MCF 10A (cell line): ENCODE measurements at regions not wholly inside any gene's neighbourhood (a gene's known extent, or its start where the extent isn't known, plus 50 kb on each side); places are given as distances from the start of the nearest gene placed in this dataset.

Experiments used
- BruUV-seq: library from RNA; stranded (reverse); fragments of 400-500 nt; replicated peaks from 2 replicates; lab custom pipeline; 2021; lab: Mats Ljungman, UMichigan
- CTCF ChIA-PET: fragments of 300-600 bp; sonication (Branson Sonifier 250); formaldehyde crosslinking; extraction: SDS; loops from one replicate; lab custom pipeline; 2021; ENCODE audit warnings: antibody characterized with exemption, inconsistent platforms; lab: Yijun Ruan, JAX
- POLR2A ChIA-PET: fragments of 300-600, 350-650 bp; sonication (Branson Sonifier 250); formaldehyde crosslinking; extraction: SDS; loops from one replicate; lab custom pipeline; 2020; ENCODE audit warnings: antibody characterized with exemption, inconsistent platforms; lab: Yijun Ruan, JAX
- DNase-seq: peaks from one replicate; pipeline ENCODE4 v3.0.0-alpha.2; 2018; ENCODE audit not compliant: unreplicated experiment
- H3K27ac Mint-ChIP-seq: one replicate; pipeline ENCODE4 v1.8.0; 2022; ENCODE audit warnings: mild to moderate bottlenecking, low read depth, mixed read lengths; ENCODE audit not compliant: unreplicated experiment
- H3K27me3 Mint-ChIP-seq: one replicate; pipeline ENCODE4 v1.8.0; 2022; ENCODE audit warnings: mixed read lengths; ENCODE audit not compliant: insufficient read depth, unreplicated experiment
- H3K36me3 Mint-ChIP-seq: one replicate; pipeline ENCODE4 v1.8.0; 2022; ENCODE audit warnings: mild to moderate bottlenecking, moderate library complexity, mixed read lengths; ENCODE audit not compliant: insufficient read depth, unreplicated experiment
- H3K4me1 Mint-ChIP-seq: one replicate; pipeline ENCODE4 v1.8.0; 2022; ENCODE audit warnings: mixed read lengths; ENCODE audit not compliant: insufficient read depth, unreplicated experiment
- H3K4me3 Mint-ChIP-seq: one replicate; pipeline ENCODE4 v1.8.0; 2022; ENCODE audit warnings: mild to moderate bottlenecking, moderate library complexity, mixed read lengths; ENCODE audit not compliant: unreplicated experiment
- H3K9me3 Mint-ChIP-seq: one replicate; pipeline ENCODE4 v1.8.0; 2022; ENCODE audit warnings: mixed read lengths; ENCODE audit not compliant: unreplicated experiment
- intact Hi-C: fragments of 100-400 bp; cut with micrococcal nuclease; formaldehyde crosslinking; loops from 2 replicates; pipeline ENCODE4 v1.14.1; 2022
- TF ChIP-seq, protein P1 (sequence below): fragments of 200-600 bp; IDR thresholded peaks from one replicate; pipeline ENCODE4 v1.8.0; 2022; ENCODE audit warnings: antibody characterized with exemption, mild to moderate bottlenecking; ENCODE audit not compliant: unreplicated experiment

DNA sequence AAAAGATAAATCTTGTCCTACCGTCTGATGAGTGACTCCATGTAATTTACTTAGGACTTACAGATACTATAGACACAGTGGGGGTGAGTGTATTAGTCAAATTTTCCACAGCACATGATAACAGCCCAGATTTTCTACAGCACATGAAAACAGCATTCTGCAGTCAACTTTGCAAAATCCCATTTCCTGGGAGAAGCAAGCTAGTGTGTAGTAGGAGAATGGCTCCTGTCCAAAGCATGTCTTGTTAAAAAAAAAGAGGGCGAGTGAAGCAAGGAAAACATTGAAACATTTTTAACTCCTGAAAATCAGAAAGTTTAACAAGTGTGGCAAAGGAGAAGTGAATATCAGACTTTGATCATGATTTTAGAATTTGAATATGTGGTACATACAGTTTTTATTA lies 817.8 kb upstream of the FAM98A start:
- no peak overlapping the region for H3K4me3 Mint-ChIP-seq
- DNase-seq: no peak
- intact Hi-C loops: no loop called here
- POLR2A ChIA-PET: no interaction called here
- no TSS peak for BruUV-seq
- H3K9me3 Mint-ChIP-seq: no peaks in the 10 kb centered on the region
- CTCF ChIA-PET: no interaction called here
- peaks cover 23% of the 10 kb centered on the region for H3K4me1 Mint-ChIP-seq
- TF ChIP-seq, protein P1, sequence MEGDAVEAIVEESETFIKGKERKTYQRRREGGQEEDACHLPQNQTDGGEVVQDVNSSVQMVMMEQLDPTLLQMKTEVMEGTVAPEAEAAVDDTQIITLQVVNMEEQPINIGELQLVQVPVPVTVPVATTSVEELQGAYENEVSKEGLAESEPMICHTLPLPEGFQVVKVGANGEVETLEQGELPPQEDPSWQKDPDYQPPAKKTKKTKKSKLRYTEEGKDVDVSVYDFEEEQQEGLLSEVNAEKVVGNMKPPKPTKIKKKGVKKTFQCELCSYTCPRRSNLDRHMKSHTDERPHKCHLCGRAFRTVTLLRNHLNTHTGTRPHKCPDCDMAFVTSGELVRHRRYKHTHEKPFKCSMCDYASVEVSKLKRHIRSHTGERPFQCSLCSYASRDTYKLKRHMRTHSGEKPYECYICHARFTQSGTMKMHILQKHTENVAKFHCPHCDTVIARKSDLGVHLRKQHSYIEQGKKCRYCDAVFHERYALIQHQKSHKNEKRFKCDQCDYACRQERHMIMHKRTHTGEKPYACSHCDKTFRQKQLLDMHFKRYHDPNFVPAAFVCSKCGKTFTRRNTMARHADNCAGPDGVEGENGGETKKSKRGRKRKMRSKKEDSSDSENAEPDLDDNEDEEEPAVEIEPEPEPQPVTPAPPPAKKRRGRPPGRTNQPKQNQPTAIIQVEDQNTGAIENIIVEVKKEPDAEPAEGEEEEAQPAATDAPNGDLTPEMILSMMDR: no peak
- H3K27ac Mint-ChIP-seq: no peak overlapping the region
- no peaks in the 10 kb centered on the region for H3K27me3 Mint-ChIP-seq
- H3K36me3 Mint-ChIP-seq: no peaks in the 10 kb centered on the region

DNA sequence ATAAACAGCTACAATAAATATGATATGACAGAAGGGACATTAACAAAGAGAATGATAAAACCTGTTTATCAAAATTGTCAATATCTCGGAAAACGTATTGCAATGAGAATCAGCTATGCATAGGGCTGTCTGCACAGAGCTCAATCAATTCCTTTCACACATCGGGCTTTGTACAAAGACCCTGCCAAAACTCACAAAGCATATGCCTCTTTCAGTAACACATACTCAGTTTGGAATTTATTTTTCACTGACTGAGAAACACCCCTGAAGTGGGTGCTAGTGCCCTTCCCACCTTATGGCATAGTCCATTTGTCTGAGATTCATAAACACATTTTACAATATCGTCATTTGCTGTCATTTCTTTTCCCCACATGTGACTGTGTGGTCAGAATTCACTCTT lies 815.8 kb upstream of the FAM98A start:
- CTCF ChIA-PET: interaction anchor here (0.7 kb wide), 1 partner anchor 101 kb away, joined by 3 read pairs; no protein-coding TSS in a partner anchor
- no peaks in the 10 kb centered on the region for H3K36me3 Mint-ChIP-seq
- intact Hi-C loops: no loop called here
- no peak overlapping the region for H3K27ac Mint-ChIP-seq
- no peaks in the 10 kb centered on the region for H3K9me3 Mint-ChIP-seq
- TF ChIP-seq, protein P1: no peak
- no TSS peak for BruUV-seq
- POLR2A ChIA-PET: no interaction called here
- peaks cover 13% of the 10 kb centered on the region for H3K4me1 Mint-ChIP-seq
- no peaks in the 10 kb centered on the region for H3K27me3 Mint-ChIP-seq
- no peak for DNase-seq
- H3K4me3 Mint-ChIP-seq: no peak overlapping the region

DNA sequence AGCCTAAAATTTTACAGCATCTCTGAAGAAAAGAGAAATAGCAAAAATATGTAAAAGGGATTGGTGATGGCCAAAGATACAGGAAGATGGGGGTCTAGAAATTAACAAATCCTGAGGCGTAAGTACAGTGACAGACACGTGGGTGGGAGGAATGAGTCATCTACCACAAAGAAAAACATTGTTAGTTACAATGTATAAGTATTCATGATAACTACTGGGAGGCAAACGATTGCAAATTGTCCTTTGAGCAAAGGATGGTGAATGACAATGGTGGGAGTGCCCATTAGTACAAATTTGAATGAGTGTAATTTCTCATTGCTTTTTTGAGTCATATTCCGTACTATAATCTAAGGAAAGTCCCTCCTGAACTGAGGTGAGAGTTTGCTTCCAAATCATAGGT lies 809.0 kb upstream of the FAM98A start:
- Mint-ChIP-seq H3K27ac (no peak overlapping the region), H3K9me3 (no peaks in the 10 kb centered on the region), H3K4me1 (no peaks in the 10 kb centered on the region), H3K36me3 (no peaks in the 10 kb centered on the region), H3K27me3 (no peaks in the 10 kb centered on the region), H3K4me3 (no peak overlapping the region)
- TF ChIP-seq, protein P1: no peak
- DNase-seq: no peak
- BruUV-seq: no TSS peak
- ChIA-PET CTCF (no interaction called here), POLR2A (no interaction called here)
- intact Hi-C loops: no loop called here

DNA sequence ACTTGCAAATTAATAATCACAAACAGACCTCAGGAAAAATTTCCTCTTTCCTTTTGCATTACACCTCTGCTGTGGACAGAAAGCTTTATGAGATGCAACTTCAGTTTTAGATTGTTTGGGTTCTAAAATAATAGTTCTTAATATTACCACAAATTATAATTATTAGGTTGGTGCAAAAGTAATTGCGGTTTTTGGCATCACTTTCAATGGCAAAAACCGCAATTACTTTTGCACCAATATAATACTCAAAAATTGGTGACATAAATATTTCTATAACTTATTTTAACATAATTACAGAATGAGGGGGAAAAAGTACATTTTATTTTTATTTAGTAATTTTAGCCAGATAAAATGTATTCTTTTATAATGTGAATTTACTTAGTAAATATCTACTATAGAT lies 804.4 kb upstream of the FAM98A start:
- H3K36me3 Mint-ChIP-seq: no peaks in the 10 kb centered on the region
- H3K4me3 Mint-ChIP-seq: no peak overlapping the region
- H3K4me1 Mint-ChIP-seq: no peaks in the 10 kb centered on the region
- intact Hi-C loops: no loop called here
- ChIA-PET POLR2A (no interaction called here), CTCF (no interaction called here)
- BruUV-seq: no TSS peak
- H3K9me3 Mint-ChIP-seq: no peaks in the 10 kb centered on the region
- no peak for DNase-seq
- no peaks in the 10 kb centered on the region for H3K27me3 Mint-ChIP-seq
- TF ChIP-seq, protein P1: no peak
- H3K27ac Mint-ChIP-seq: no peak overlapping the region
